Glutamatergic neuron (in vitro differentiated cells): ENCODE measurements at regions not wholly inside any gene's neighbourhood (a gene's known extent, or its start where the extent isn't known, plus 50 kb on each side); places are given as distances from the start of the nearest gene placed in this dataset.

Source experiments
- DNase-seq: peaks from one replicate; pipeline ENCODE4 v3.0.0; 2022
- H3K27ac Mint-ChIP-seq: one replicate; pipeline ENCODE4 v1.8.0; 2020; ENCODE audit warnings: mild to moderate bottlenecking, mixed read lengths, inconsistent platforms; ENCODE audit not compliant: unreplicated experiment
- H3K27me3 Mint-ChIP-seq: one replicate; pipeline ENCODE4 v1.8.0; 2020; ENCODE audit warnings: mild to moderate bottlenecking, moderate library complexity, mixed read lengths, inconsistent platforms; ENCODE audit not compliant: unreplicated experiment
- H3K36me3 Mint-ChIP-seq: one replicate; pipeline ENCODE4 v1.8.0; 2020; ENCODE audit warnings: mild to moderate bottlenecking, mixed read lengths, inconsistent platforms; ENCODE audit not compliant: unreplicated experiment
- H3K4me1 Mint-ChIP-seq: one replicate; pipeline ENCODE4 v1.8.0; 2020; ENCODE audit warnings: mild to moderate bottlenecking, low read depth, mixed read lengths, inconsistent platforms; ENCODE audit not compliant: unreplicated experiment
- H3K4me3 Mint-ChIP-seq: one replicate; pipeline ENCODE4 v1.8.0; 2020; ENCODE audit warnings: mild to moderate bottlenecking, mixed read lengths, inconsistent platforms; ENCODE audit not compliant: unreplicated experiment
- H3K9me3 Mint-ChIP-seq: one replicate; pipeline ENCODE4 v1.8.0; 2020; ENCODE audit warnings: mild to moderate bottlenecking, moderate library complexity, mixed read lengths, inconsistent platforms; ENCODE audit not compliant: unreplicated experiment
- CTCF ChIP-seq: fragments of 200-600 bp; sonication (generic); IDR thresholded peaks from one replicate; pipeline ENCODE4 v1.5.0; 2021; ENCODE audit not compliant: partially characterized antibody, unreplicated experiment

- no peak for DNase-seq
- TF ChIP-seq CTCF: no peak
- Mint-ChIP-seq H3K4me1 (peaks cover 8% of the 10 kb centered on the region), H3K36me3 (no peaks in the 10 kb centered on the region), H3K9me3 (no peaks in the 10 kb centered on the region), H3K27ac (no peak overlapping the region), H3K27me3 (peaks cover 1% of the 10 kb centered on the region), H3K4me3 (no peak overlapping the region)
Observed at GRCh38 chr1:81512252-81513003, 288.3 kb upstream of the ADGRL2 start.

GRCh38 chr1:81511281-81511680 is 289.5 kb upstream of the ADGRL2 start:
- Mint-ChIP-seq H3K9me3 (no peaks in the 10 kb centered on the region), H3K36me3 (no peaks in the 10 kb centered on the region), H3K4me1 (peaks cover 8% of the 10 kb centered on the region), H3K27me3 (peaks cover 3% of the 10 kb centered on the region), H3K4me3 (no peak overlapping the region), H3K27ac (no peak overlapping the region)
- no peak for DNase-seq
- no peak for TF ChIP-seq CTCF

- no peak for DNase-seq
Observed at GRCh38 chr1:81510701-81511100, 290.0 kb upstream of the ADGRL2 start.

GRCh38 chr1:81509594-81509993 is 291.1 kb upstream of the ADGRL2 start:
- no peak for DNase-seq
- Mint-ChIP-seq H3K27ac (no peak overlapping the region), H3K9me3 (no peaks in the 10 kb centered on the region), H3K4me3 (no peak overlapping the region), H3K36me3 (no peaks in the 10 kb centered on the region), H3K27me3 (peaks cover 3% of the 10 kb centered on the region), H3K4me1 (peaks cover 8% of the 10 kb centered on the region)
- no peak for TF ChIP-seq CTCF

More at GRCh38 chr1:81510701-81511100, 290.0 kb upstream of the ADGRL2 start:
- peaks cover 3% of the 10 kb centered on the region for H3K27me3 Mint-ChIP-seq
- no peaks in the 10 kb centered on the region for H3K9me3 Mint-ChIP-seq
- no peaks in the 10 kb centered on the region for H3K36me3 Mint-ChIP-seq
- no peak overlapping the region for H3K4me3 Mint-ChIP-seq
- TF ChIP-seq CTCF: no peak
- peaks cover 8% of the 10 kb centered on the region for H3K4me1 Mint-ChIP-seq
- H3K27ac Mint-ChIP-seq: no peak overlapping the region

GRCh38 chr1:81506699-81507098 is 294.0 kb upstream of the ADGRL2 start:
- peaks cover 4% of the 10 kb centered on the region for H3K27me3 Mint-ChIP-seq
- no peak overlapping the region for H3K4me3 Mint-ChIP-seq
- DNase-seq: no peak
- no peaks in the 10 kb centered on the region for H3K36me3 Mint-ChIP-seq
- no peaks in the 10 kb centered on the region for H3K9me3 Mint-ChIP-seq
- no peak overlapping the region for H3K27ac Mint-ChIP-seq
- no peak for TF ChIP-seq CTCF
- peaks cover 2% of the 10 kb centered on the region for H3K4me1 Mint-ChIP-seq
